ENCODE measurements at regions not wholly inside any gene's neighbourhood (a gene's known extent, or its start where the extent isn't known, plus 50 kb on each side); places are given as distances from the start of the nearest gene placed in this dataset.

DNA sequence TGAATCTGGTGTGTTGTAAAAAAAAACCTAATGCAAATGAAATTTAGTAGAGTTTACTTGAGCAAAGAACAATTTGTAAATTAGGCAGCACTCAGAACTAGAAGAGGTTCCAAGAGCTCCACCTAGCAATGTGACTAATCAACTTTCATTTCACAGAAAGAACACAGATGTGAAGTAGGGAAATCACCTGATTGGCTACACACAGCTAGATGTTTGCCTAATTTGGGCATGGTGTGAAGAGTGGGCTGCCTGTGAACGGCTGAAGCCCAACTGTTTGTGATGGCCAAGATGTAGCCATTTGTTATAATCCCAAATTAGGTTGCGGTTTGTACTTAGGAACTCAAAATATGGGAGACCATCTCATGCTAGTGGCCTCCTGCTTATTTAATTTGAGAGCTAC is 724.4 kb upstream of the SLITRK5 start:
- no peak for DNase-seq

DNA sequence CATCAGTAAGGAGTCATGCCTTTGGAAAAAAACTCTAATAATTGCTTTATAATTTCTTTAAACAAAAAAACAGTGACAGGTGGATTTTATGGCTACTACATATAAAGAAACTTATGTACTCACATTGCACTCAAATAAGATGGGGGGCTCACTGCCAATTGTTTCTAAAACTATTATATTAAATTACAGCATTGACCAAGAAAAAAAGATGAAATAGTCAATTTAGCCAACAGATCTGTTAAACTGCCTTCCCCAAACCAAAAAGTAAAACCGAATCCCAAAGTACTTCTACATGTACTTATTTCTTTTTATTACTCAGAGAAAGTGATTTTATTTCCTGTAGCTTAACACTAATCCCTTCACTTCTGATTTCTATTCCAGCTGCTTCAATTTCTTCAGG is 716.8 kb upstream of the SLITRK5 start:
- DNase-seq, result no peak

DNA sequence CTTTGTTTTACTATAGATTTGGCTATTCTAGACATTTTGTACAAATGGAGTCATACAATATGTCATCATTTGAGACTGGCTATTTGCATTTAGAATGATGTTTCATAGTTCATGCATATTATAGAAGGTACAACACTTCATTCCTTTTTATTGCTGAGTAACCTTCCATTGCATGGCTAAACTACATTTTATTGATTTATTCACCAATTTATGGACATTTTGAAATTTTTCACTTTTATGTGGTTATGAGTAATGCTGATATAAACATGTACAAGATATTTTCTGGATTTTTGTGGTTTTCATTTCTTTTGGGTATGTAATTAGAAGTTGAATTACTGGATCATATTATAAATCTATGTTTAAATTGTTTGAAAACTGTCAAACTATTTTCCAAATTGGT is 710.3 kb upstream of the SLITRK5 start:
- DNase-seq, result no peak

DNA sequence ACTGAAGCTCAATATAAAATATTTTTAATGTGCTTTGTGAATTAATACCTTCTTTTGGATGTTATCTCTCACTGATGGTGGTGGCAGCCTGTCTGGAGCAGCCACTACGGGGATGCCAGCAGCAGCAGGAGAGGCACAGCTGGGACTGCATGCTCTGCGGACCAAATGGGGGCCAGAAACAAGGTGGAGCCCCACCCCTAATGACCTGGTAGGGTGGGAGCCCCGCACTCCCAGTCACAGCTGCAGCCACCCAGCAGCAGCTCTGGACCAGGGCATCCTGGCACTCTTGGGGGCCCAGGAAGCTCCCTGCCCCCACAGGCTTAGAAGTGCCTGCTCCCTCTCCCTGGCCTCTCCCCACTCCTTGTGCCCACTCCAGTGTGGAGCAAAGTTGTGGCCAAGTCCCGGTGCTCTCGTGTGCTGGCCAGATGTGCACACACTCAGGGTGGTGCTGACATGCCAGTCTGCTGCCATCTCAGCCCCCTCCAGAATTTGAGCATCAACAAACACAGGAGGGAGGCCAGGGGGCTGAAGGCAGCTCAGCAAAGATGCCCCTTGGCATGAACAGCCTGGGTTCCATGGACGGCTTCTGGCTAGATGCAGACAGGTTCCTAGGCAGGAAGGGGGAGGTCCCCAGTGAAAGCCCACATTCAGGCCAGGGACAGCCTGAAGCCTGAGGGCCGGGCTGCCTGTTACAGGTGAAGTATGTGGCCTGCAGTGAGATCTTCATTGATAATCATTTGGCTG is 696.7 kb upstream of the SLITRK5 start:
- DNase-seq, result no peak

DNA sequence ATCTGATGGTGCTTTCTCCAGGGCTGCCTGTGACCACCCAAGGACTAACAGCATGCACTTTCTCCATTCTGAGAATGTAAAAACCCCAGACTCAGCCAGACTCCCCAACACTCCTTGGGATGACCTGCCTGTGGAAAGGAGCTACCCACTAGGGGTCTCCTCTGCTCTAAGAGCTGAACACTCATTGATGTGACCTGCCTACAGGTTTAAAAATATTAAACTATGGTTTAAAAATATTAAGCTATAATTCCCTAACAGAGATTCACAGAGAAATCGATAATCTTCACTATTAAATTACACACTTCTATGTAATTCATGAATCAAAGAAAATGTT is 696.2 kb upstream of the SLITRK5 start:
- no peak for DNase-seq

DNA sequence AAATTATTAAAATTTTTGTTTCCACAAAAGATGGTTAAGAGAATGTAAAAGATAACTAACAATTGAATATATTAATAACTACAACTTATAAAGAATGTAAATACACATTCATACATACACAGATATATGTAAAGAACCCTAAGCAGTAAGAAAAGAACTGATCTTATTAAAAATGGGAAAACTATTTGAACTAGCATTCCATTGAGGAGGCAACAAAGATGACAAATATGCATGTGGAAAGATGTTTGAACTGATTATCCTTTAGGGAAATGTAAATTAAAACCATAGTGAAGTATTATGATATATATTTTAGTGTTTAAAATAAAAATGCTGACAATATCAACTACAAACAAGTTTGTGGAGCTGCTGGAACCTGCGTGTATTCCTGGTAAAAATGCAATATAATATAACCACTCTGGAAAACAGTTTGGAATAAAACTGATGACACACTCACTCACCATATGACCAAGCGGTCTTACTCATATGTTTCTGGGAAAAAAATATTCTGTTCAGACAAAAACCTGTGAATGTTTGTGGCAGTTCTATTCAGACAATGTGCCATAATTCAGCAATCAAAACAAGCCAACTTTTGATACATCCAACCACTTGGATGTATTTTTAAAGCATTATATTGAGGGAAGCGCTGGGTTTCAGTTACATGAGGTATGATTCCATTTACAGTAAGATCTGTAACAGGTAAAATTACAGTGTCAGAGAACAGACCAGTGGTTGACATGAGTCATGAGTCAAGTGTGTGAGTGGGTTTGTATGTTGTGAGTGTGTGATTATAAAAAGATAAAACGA is 694.4 kb upstream of the SLITRK5 start:
- DNase-seq, result no peak

DNA sequence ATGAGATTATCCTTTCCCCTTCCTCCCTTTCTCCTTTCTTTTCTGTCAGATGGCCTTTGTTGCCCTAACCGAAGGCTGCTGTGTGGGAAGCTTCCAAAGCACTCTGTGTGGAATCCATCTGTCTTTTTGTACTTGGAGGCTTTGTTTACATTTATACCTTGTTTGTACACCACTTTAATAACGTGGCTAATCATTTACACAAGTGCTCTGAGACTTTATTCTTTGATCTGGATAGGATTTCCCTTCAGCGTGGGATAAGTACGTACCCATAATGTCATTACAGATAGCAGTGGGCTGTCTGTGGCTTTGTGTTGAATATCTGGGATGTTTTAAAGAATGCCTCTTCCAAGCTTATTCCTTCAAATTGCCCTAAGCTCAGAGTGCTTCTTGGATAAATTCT is 684.7 kb upstream of the SLITRK5 start:
- no peak for DNase-seq

DNA sequence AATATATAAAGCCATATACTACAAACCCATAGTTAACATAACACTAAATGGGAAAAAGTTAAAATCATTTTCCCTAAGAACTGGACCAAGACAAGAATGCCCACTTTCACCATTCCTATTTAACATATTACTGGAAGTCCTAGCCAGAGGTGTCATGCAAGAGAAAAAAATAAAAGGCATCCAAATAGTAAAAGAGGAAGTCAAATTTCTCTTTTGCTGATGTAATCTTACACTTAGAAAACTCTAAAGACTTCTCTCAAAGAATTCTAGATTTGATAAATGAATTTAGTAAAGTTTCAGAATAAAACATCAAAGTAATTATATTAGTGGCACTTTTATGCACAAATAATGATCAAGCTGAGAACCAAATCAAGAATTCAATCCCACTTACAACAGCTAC is 678.9 kb upstream of the SLITRK5 start:
- DNase-seq, result no peak

DNA sequence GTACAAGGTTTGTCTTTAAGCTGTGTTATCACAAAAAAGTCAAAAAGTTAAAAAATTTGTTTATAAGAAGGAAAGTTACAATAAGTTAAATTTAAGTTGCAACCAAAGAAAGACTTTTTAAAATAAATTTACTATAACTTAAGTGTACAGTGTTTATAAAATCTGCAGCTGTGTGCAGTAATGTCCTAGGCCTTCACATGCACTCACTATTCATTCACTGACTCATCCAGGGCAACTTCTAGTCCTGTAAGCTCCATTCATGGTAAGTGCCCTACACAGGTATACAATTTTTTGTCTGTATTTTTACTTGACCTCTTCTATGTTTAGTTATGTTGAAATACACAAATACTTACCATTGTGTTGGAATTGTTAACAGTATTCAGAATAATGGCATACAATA is 667.9 kb upstream of the SLITRK5 start:
- no peak for DNase-seq

DNA sequence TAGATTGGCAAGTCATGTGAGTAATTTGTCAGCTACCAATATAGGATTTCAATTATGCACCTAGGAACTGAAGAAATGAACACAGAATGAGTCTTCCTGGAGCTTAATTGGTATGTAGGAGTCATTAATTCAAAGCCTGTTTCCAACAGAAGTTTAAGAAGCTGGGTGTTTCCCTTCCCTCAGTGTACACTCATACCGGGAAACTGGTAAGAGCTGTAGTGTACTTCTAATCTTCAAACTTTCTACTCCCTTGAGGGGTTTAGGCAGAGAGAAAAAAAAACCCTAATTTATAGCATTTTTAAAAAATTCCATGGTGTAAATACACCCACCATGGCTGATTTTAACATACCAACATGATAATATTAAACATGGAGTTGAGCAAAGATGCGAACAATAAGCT is 665.7 kb upstream of the SLITRK5 start:
- no peak for DNase-seq

DNA sequence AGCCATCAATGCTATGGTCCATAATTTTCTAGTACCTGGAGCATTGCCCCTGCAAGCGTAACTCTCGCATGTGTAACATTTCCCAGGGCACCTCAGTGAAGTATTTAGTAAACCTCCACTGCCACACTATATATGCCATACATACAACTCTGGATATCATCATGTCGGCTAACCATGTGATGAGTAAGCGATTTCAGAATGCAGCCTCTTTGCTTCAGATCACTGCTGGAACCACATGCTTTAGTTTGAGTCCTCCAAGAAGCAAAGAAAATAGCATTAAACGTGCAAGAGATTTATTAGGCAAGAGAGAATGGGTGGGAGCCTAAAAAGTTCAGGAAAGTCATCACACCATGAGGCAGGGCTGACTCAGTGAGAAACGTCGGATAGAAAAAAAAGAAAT is 635.6 kb upstream of the SLITRK5 start:
- DNase-seq, result no peak

DNA sequence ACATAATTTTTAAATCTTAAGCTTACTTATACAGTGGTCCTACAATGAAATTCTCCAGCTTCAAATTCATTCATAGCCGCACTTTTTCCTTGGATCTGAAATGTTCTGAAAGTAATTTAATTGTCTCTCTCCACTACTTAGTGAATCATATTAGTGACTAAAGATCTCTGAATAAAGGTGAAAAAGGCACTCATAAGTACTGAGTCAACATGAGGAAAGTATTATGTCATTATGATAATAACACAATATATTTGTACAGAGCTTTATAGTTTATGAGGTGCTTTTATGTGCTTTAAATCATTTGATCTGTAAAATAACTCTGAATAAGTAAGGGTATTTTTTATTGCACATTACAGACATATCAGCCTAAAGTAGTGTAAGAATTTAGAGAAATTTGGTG is 628.2 kb upstream of the SLITRK5 start:
- DNase-seq, result no peak

DNA sequence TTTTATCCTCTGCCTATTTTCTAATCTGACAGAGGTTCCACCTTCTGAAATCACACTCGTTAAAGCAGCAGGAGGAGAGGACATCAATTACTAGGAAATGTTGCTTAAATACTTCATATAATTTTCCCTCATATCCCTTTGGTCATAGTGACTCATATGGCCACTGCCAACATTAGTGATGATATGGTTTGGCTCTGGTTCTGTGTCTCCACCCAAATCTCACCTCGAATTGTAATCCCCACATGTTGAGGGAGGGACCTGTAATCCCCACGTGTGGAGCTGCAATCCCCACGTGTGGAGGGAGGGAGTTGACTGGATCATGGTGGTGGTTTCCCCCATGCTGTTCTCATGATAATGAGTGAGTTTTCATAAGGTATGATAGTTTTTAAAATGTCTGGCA is 618.4 kb upstream of the SLITRK5 start:
- DNase-seq, result no peak

DNA sequence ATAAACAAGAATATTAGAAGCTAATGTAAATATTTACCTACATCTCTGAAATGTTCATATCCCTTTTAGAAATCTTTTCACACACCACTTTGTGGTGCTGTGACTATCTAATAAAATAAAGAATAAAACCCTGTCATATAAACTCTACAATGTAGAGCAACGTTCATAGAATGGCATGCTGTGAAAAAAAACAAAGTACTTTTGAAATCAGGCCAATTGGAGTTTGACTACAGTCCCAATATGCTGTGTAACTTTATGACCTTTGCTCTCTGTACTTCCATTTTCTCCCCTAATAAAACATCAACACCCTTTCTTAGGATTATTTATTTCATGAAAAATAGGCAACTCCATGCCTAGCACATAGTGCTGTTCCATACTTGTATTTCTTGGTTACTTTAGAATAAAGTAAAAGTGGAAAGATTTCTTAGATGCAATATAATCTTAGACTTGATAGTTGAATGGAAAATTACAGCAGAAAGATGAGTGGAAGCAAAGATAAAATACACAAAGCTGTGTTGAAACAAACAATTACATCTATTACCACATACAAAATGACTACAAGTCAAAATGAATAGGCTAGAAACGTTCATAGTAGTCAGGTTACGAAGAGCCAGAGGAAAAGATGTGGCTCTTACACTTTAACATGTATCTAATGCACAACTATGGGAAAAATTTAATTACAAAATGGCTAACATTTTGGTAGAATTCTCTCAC is 613.2 kb upstream of the SLITRK5 start:
- no peak for DNase-seq

DNA sequence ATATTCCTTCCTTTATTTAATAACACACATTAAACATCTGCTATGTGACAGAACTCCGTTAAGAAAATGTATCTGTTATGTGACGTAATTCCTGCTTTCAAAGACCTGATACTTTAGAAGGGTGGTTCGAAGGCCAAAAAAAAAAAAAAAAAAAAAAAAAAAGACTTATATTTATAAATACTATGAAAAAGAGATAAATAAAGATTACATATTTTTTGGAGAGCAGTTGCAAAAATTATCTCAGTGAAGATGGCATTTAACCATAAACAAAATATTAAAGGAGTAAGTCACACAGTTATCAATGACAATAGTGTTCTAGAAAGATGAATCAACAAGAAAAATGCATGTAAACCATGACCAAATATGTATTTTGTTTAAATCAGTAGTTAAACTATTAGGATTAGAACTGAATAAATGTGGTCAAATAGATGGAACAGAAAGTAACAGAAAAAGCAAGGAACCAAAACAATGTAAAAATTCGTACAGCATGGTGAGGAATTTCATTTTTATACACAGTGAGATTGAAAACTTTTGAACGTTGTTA is 612.3 kb upstream of the SLITRK5 start:
- DNase-seq, result no peak

DNA sequence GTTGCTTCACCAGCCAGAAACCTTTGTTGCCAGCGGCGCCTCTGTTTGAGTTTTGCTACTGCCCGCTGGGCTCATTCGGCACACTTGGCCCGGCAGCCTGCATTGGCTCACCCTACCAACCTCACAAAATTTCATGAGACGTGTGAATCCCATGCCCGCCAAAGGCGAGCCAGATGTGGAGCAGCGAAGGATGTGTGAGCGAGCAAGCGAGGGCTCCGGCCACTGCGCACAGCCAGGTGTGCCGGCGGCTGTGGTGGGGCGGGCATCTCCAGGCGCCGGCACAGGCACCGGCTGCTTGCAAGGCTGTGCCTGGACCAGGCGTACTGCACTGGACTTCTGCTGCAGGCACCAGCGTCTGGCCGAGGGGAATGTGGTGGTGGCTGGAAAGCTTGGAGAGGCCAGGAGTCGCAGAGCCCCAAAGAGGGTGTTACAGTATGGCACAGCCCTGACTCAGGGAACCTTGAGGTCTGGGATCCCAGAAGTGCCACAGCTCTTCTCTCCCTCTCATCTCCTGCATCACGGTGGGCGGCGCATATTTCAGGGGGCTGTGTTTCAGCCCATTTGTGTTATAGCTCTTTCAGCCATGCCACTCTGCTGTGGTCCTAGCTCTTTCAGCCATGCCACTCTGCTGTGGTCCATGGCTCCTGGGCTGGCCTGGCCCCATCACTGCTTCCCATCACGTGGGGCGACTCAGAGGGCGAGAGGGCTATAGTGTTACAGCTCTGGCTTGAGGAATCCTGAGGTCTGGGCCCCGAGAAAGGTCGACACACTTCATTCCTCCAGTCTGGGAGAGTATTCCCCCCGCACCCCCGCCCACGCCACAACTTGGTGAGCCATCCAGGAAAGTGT is 592.0 kb upstream of the SLITRK5 start:
- no peak for DNase-seq

DNA sequence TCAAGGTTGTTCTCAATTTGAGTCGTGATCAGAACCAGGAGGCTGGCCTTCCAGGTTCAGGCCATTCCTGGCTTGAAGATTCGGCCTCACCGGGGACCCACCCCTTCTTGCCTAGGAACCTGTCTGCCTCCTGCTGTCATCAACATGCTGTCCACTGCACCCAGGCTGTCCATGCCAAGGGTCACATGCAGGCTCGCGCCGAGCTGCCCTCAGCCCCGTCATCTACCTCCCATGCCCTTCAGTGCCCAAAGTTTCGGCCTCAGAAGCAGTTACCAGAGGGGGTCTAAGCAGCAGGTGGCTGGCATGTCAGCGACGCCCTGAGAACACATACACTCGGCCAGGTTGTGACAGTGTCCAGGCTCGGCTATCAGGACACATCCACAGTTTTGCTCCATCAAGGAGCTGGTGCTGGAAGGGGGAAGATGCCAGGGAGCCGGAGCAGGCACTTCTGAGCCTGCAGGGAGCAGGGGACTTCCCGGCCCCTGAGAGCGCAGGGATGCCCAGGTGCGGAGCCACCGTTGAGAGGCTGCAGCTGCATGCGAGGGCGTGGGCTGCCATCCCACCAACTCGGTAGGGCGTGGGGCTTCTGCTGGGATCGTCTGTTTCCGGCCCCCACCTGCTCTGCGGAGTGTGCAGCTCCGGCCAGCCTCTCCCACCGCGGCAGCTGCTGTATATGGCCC is 590.9 kb upstream of the SLITRK5 start:
- no peak for DNase-seq

DNA sequence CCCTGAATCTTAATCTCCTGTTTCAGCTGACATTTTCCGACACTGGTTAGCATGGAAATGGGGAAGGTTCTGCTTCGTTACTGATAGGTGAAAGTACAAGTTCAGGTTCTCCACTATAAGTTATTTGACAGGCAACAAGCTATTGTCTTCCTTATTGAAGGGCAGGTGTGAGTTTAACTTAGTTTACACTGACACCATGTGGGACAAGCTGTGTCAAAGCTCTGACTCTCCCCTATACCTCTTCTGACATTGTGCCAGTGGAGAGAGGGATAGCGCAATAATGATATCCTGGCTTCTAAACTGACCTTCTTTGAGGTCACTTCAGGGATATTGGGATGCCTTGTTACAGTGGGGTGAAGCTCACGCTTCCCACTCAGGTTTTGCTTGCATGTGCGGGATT is 587.0 kb upstream of the SLITRK5 start:
- no peak for DNase-seq

DNA sequence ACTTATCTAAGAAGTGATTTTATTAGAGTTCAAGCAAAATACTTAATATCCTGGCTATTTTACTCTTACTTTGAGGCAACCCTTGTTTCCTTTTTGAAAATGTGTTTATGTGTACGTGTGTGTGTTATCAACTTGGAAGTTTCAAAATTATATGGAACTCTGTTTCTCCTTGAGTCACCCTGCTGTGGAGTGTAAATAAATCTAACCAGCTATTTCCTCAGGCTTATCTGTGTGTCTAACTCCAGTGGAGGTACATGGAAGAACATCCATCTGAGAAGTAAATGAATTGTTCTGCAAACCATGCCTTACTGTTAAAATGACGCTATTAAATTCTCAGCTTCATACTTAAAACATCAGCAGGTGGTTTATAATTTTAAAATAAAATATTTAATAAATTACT is 583.4 kb upstream of the SLITRK5 start:
- no peak for DNase-seq

DNA sequence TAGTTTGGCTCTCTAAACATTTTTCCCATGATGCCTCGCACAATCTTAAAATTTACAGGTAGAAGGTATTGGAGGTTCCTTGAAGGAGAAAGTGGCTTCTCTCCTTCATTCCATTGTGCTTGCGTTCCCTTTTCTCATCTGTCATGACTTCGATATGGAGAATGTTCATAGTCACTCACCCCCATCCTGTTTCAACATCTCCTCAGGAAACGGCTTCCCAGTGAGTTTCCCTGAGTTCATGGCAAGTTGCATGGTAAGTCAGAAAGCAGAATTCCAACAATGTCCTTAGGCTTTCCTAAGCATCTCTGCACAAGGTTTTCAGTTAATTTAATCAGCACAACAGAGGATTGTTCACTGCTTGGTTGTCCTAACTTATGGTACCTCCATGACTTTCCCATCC is 581.8 kb upstream of the SLITRK5 start:
- no peak for DNase-seq

DNA sequence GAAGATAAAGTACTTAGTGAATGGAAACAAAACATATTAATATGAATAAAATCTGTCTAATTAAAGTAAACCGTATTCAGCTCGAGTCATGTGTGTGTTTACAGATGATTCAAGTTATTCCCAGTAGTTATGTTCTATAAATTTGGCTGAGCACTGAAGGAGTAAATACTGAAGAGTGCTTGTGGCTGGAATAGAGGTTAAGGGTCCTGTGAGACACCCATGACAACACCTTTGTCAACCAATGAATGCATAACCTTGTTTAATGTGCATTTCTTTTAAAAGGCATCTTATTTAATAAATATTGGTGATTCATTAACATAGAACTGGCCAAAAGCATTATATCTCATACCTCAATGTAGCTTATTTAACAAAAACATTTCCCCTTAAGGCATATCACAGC is 577.8 kb upstream of the SLITRK5 start:
- no peak for DNase-seq

DNA sequence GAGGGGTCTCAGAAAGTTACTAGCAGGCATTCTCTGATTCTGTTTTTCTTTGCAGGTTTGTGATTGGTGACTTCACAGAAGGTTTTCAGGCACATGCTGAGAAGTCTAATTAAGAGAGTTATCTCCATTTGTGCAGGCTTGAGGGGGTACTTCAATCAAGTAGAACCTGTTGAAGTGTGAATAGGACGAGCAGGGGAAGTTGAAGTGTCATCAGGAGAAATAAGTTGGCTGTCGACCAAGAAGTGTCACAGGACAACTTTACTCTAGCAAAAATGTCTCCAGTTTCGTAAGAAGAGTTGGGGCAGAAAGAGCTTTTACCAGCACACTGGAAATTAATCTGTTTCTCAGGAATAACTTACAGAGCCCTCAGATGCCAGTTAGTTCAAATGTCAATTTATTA is 576.5 kb upstream of the SLITRK5 start:
- DNase-seq, result no peak
